HG02938 (cell line): ENCODE measurements at regions not wholly inside any gene's neighbourhood (a gene's known extent, or its start where the extent isn't known, plus 50 kb on each side); places are given as distances from the start of the nearest gene placed in this dataset.

Experiments
- ATAC-seq: cut with Tn5 transposase; IDR thresholded peaks from one replicate; pipeline ENCODE4 v1.9.1; 2021; ENCODE audit warnings: mild to moderate bottlenecking, moderate library complexity; ENCODE audit not compliant: unreplicated experiment

DNA sequence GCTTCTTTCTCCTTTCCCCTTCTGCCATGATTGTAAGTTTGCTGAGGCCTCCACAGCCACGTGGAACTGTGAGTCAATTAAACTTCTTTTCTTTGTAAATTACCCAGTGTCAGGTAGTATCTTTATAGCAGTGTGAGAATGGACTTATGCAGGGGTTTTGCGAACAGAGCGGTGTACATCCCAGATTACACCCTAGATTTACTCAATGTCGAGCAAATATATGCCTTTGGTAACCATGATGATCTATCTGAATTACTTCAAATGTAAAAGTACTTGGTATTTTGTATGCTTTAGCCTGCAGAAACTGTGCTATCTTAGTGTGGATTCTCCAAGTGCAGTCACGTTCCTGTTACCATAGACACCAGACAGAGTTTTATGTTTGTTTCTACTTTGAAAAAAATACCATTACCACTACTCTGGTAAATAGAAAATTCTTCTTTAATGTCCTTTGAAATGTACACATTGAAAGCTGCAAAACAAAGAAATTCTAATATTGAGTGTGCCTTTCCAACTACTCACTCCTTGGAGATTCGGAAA, 510.4 kb upstream of the ARGLU1 start:
- ATAC-seq, result no peak

DNA sequence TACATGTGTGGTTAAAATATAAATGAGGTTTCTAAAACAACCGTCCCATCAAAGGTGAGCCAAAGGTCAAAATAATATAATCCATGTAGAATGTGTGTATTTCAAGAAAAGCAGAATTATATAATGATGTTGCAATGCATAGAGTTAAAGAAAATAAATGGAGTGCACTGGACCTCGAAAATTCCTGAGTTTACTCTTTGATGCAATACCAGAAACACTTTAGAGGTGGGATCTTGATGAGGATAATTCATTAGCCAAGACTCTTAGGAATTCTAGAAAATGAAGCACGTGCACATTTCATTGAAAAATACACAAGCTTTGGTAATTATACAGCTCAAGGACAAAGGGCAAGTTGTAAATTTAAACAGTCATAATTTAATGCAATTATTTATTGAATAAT, 508.9 kb upstream of the ARGLU1 start:
- ATAC-seq, result no peak

DNA sequence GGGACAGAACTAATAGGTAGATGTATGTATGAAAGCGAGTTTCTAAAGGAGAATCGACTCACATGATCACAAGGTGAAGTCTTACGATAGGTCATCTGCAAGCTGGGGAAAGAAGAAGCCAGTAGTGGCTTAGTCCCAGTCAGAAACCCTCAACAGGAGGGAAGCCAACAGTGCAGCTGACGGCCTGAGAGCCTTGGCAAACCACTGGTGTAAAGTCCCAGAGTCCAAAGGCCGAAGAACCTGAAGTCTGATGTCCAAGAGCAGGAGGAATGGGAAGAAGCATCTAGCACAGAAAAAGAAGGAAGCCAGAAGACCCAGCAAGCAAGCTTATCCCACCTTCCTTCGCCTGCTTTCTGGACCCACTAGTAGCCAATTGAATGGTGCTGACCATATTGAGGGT, 507.6 kb upstream of the ARGLU1 start:
- no peak for ATAC-seq

- no peak for ATAC-seq
Observed at GRCh38 chr13:107070792-107071191, 502.9 kb upstream of the ARGLU1 start.

GRCh38 chr13:107069108-107069776, 501.3 kb upstream of the ARGLU1 start:
- ATAC-seq, result no peak

DNA sequence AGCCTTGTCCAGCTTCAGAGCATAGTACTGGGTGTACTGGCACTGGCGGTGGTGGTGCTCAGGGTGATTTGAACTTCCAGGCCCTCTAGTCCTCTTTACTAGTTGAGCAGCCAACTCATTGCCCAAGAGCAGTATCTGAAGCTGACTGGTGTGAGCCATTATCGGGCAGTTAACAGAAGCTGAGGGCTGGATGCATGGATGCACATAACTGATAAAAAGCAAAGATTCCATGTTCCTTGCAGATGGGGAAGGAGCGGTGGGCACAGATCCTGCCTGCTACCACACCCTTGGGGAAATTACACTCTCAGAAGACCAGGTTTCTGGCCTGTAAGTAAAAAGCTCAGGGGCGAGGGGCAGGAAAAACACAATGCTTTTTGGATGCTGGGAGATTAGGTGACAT, 499.4 kb upstream of the ARGLU1 start:
- no peak for ATAC-seq

- no peak for ATAC-seq
Observed at GRCh38 chr13:107066355-107066754, 498.4 kb upstream of the ARGLU1 start.

DNA sequence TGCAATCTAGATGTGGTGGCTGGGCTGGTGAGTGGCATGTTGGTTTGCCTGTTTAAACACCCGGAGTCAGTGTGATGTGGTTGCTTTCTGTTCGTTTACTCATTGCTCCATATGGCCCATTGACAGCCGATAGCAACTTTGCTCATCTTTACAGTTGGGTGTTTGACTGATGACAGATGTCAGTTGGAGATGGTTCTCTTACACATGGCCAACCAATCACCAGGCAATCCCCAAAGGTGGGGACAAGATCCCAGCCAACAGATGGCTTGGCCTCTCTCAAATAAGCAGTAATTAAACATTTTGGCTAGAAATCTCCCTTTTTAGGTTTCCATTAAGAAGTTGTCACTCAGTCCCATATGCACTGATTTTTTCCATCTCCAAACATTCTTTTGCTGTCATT, 497.1 kb upstream of the ARGLU1 start:
- ATAC-seq, result no peak

DNA sequence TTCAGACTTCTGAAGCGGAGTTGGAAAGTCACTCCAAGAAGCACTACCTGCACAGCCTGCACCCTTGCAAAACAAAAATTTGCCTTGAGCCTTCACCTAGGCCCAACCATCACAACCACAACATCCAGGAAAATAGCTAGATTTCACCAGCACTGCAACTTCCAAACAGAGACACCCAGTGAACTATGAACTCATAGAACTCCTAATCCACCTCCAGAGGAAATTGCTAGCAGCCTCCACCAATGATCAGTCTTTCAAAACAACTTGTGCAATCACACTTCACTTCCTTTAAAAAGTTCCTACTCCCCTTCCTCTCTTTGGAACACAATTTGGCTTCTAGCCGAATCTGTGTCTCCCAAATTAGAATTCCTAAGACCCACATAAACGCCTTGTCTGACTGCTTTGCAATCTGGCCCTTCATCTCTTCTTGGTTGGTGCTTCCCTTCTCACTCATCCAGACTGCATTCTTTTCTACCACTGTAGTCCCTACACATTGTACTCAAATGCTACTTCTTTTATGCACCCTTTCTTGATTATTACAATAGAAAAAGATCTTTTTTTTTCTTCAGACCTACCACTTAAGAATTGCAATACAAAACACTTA, 489.2 kb upstream of the ARGLU1 start:
- no peak for ATAC-seq

DNA sequence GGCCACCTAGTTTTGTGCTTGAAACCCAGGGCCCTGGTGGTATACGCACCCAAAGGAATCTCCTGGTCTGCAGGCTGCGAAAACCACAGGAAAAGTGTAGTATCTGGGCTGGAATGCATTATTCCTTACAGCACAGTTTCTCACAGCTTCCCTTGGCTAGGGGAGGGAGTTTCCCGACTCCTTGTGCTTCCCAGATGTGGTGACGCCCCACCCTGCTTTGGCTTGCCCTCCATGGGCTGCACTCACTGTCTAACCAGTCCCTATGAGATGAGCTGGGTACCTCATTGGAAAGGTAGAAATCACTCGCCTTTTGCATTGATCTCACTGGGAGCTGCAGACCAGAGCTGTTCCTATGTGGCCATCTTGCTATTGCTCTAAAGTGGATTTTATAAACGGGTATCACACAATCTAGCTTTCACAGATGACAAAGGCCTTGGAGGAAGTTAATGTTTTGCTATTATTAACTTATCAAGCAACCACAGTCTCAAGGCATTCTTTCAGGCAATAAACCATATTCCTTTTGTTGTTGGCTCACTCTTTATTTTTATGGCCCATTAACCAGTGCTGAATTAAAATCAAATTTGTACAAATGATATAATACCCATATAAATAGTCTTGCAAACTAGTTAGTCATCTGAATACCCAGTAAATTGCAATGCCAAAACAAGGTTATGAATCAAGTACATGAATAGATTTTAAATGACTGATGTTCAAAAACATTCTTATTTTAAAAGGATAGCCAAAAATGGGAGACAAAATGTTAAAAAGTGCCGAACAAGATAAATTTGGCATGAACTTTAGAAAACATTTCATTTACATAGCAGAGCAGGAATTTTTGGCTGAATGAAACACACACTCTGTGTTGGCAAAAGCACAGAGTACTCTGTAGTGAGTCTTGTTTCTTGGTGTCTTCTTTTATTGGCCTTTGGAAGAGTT, 475.4 kb upstream of the ARGLU1 start:
- no peak for ATAC-seq

DNA sequence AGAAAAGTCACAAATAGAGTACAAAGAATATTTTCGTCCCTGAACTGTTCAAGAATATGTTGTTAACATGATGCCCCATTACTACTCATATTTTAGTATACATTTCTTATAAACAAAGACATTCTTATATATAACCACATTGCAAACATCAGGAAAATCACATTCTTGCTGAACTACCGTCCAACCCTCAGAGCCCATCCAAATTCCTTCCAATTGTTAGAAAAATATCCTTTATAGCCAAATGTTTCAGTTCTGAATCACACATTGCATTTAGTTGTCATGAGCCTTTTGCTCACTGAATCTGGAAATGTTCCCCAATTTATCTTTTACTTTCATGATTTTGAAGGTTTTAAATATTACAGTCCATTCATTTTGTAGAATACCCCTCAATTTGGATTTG, 467.8 kb upstream of the ARGLU1 start:
- ATAC-seq, result no peak

- ATAC-seq, result no peak
Observed at GRCh38 chr13:107035186-107035585, 467.2 kb upstream of the ARGLU1 start.

GRCh38 chr13:107034236-107034872, 466.4 kb upstream of the ARGLU1 start:
- no peak for ATAC-seq

GRCh38 chr13:107031716-107032115, 463.8 kb upstream of the ARGLU1 start:
- no peak for ATAC-seq

DNA sequence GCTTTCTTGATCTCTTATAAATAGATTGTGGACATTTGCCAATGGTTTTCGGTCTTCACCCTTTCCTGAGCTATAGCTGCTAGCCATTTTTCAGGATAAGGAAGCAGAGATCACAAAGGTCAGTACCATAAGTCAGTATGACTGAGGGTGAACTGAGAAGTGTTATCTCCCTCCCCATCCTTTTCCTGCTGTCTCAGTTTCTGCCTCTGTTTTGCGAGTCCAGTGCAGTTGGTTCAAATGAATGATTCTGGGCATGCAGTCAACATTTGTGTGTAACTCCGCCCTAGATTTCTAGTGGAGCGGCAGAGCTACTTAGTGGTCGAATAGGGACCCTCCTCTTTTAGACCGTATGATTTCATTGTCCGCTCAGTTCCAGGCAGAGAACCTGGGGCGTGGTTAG, 460.8 kb upstream of the ARGLU1 start:
- no peak for ATAC-seq

DNA sequence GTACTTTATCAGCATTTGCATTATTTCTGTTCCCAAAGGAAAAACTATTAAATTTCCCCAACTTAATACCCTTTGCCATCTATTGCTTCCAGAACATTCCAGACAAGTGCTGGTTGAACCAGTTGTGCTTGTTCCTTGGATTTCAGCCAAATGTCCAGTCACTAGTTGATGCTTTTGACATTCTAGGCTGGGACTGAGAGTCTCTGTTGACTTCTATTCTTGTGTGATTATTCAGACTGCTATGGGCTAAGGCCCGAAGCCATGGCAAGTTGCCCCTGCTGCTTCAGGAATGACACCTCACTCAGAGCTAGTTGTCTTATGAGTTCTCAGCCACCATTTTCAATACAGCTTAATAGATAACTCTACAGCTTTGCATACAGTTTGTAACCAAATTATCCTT, 458.1 kb upstream of the ARGLU1 start:
- no peak for ATAC-seq

DNA sequence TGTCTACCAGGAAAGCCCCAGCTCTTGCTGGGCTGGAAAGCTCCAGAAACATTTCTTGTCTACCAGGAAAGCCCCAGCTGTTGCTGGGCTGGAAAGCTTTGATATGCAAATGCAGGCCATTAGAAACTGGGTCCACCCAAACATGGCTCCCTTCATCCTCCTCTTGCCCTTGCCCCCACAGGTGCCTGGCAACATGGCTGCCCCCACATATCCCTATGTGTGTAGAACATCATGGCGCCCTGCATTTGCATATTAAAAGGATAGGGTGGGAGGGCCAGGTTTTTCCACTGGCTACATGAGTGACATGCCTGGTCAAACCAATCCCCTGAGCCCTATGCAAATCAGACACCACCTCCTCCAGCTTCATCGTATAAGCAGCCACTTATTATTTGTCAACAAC, 455.4 kb upstream of the ARGLU1 start:
- no peak for ATAC-seq

DNA sequence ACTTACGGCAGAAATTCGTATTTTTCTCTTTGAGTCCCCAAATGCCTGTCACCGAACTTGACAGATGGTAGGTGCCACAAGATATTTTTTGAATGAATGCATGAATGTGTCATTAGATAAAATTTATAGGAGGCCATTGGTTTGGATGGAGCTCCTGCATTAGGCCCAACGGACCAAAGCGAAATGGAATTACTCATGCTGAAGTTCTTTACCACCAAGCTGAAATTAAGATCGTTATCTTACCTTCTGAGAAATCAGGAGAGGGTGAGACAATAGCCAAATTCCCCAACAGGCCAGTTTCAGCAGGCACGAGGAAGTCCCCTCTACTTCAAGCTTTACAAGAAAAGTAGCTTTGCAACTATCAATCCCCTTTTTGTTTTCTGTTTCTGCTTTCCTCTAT, 452.5 kb upstream of the ARGLU1 start:
- no peak for ATAC-seq

GRCh38 chr13:107018285-107018684, 450.3 kb upstream of the ARGLU1 start:
- ATAC-seq, result no peak

DNA sequence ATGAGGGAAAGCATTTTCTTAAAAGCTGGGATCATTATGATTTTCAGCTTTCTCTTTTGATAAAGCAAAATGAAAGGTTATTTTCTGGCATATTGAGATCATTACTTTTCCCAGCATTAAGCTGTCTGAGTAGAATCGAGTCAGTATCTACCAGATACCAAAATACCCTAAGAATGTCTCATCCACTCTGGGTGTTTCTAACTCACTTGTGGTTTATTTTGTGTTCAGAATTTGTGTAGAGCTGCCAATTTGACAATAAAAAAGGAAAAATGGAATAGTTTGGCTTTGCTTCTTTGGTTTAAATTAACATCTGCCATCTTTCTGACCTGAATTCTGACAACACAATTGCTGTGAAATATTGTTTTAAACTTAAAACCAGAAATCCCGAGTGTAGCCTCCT, 438.7 kb upstream of the ARGLU1 start:
- no peak for ATAC-seq

GRCh38 chr13:107005577-107005976, 437.6 kb upstream of the ARGLU1 start:
- no peak for ATAC-seq
